RPMI8226 (cell line): ENCODE measurements at regions not wholly inside any gene's neighbourhood (a gene's known extent, or its start where the extent isn't known, plus 50 kb on each side); places are given as distances from the start of the nearest gene placed in this dataset.

Source experiments
- DNase-seq: peaks from one replicate; pipeline ENCODE4 v3.0.0-alpha.2; 2015

GRCh38 chr16:20166531-20167235 is 93.0 kb upstream of the GPR139 start:
- no peak for DNase-seq

GRCh38 chr16:20153444-20153843 is 79.8 kb upstream of the GPR139 start:
- DNase-seq: no peak

- DNase-seq: no peak
Observed at GRCh38 chr16:20147091-20147490, 73.4 kb upstream of the GPR139 start.

GRCh38 chr16:20141956-20142355 is 68.3 kb upstream of the GPR139 start:
- no peak for DNase-seq

GRCh38 chr16:20137909-20138308 is 64.2 kb upstream of the GPR139 start:
- no peak for DNase-seq

GRCh38 chr16:20137194-20137593 is 63.5 kb upstream of the GPR139 start:
- DNase-seq: no peak

GRCh38 chr16:20136446-20136968 is 62.8 kb upstream of the GPR139 start:
- DNase-seq: no peak

- no peak for DNase-seq
Observed at GRCh38 chr16:20129375-20129774, 55.7 kb upstream of the GPR139 start.
